Heart left ventricle (tissue), 16 donors: ENCODE measurements at regions not wholly inside any gene's neighbourhood (a gene's known extent, or its start where the extent isn't known, plus 50 kb on each side); places are given as distances from the start of the nearest gene placed in this dataset.

ENCODE experiments used
- ATAC-seq, 4 donors: fragments of 200-7000 bp; cut with Tn5 transposase; one replicate each; pipeline ENCODE4 v1.9.1; 2020 to 2022; ENCODE audit warnings: moderate library complexity in 4 of 4, mild to moderate bottlenecking in 3 of 4, moderate number of reproducible peaks in 1 of 4
- DNase-seq, 5 donors: peaks; one replicate each; pipeline ENCODE4 v3.0.0-alpha.2; 2020
- H3K27ac ChIP-seq, 12 donors: fragments of 200-600 bp; sonication (generic) in 4 of 12; one replicate each; pipeline versions ENCODE4 v1.5.0 to v1.8.0; 2016 to 2022; ENCODE audit warnings: mild to moderate bottlenecking in 2 of 12
- H3K27me3 ChIP-seq, 9 donors: fragments of 200-600 bp; sonication (generic) in 2 of 9; one replicate each; pipeline versions ENCODE4 v1.5.1 to v1.8.0; 2016 to 2022; ENCODE audit warnings: mild to moderate bottlenecking in 3 of 9
- H3K36me3 ChIP-seq, 9 donors: fragments of 200-600 bp; sonication (generic) in 2 of 9; one replicate each; pipeline versions ENCODE4 v1.5.0 to v1.8.0; 2018 to 2022; ENCODE audit warnings: mild to moderate bottlenecking in 2 of 9
- H3K4me1 ChIP-seq, 12 donors: fragments of 200-600 bp; sonication (generic) in 4 of 12; one replicate each; pipeline versions ENCODE4 v1.5.0 to v1.8.0; 2016 to 2022; ENCODE audit warnings: mild to moderate bottlenecking in 3 of 12
- H3K4me3 ChIP-seq, 12 donors: fragments of 200-600 bp; sonication (generic) in 4 of 12; one replicate each; pipeline versions ENCODE4 v1.5.0 to v1.8.0; 2017 to 2022; ENCODE audit warnings: mild to moderate bottlenecking in 9 of 12, moderate library complexity in 4 of 12
- H3K9me3 ChIP-seq, 12 donors: fragments of 200-600 bp; sonication (generic) in 4 of 12; one replicate each; pipeline versions ENCODE4 v1.5.0 to v1.8.0; 2016 to 2022; ENCODE audit warnings: mild to moderate bottlenecking in 1 of 12
- POLR2A ChIP-seq, 2 donors: fragments of 450-650 bp; IDR thresholded peaks; one replicate each; pipeline ENCODE4 v1.6.1; 2017; ENCODE audit warnings: antibody characterized with exemption in 2 of 2, mild to moderate bottlenecking in 2 of 2, moderate library complexity in 2 of 2
- WGBS, 4 donors: extraction: QIAGEN DNeasy Blood & Tissue Kit in 2 of 4; methylation state at CpG; one replicate each; pipeline versions ENCODE4 v1.1.5 to v1.1.7; 2013 to 2018; 5-methylcytosine and 5-hydroxymethylcytosine counted together
- intact Hi-C, 10 donors: fragments of 100-400 bp; cut with DNase I; formaldehyde crosslinking; loops; one replicate each; pipeline versions ENCODE4 v1.11.1 to v1.14.2; 2022
- TF ChIP-seq, protein P1 (sequence below), 12 donors: fragments of 200-600 bp; sonication (generic) in 4 of 12; IDR thresholded peaks; one replicate each; pipeline versions ENCODE4 v1.5.0 to v1.8.0; 2018 to 2022; ENCODE audit warnings: antibody characterized with exemption in 12 of 12, mild to moderate bottlenecking in 5 of 12
- donor health status: ischemic (EF 13 %, LVEDD 7.1; RV severe dilation, severe dysfunction).
- donor health status: healthy with polysubstance abuse.
- donor health status: DM: no; HTN: yes; CAD: no.
- donor health status: DM: no; HTN: no; CAD: no.
- donor health status: ischemic (EF 25% LVEDD 6.9; RV normal size, moderate dysfunction).
- donor health status: ischemic (EF 25% LVEDD 5.7; RV mildly dilated, moderate dysfunction).
- donor health status: healthy.
- donor health status: DM: yes; HTN: yes; CAD: no.
- donor health status: ischemic (EF 35%, LVEDD 5.7; RV mildly dilated, moderate dysfunction).
- donor health status: nonischemic (EF 11% LVEDD 7.7; RV severe dilation, severe dysfunction).
- donor health status: DM: yes; HTN: yes; CAD: no.
- donor health status: PGD.
- donor health status: ischemic (EF 29% LVEDD 5.4; RV normal size, mild dysfunction).
- donor health status: nonischemic (EF 23%, LVEDD 6.1; RV moderate dilation, normal function).

DNA sequence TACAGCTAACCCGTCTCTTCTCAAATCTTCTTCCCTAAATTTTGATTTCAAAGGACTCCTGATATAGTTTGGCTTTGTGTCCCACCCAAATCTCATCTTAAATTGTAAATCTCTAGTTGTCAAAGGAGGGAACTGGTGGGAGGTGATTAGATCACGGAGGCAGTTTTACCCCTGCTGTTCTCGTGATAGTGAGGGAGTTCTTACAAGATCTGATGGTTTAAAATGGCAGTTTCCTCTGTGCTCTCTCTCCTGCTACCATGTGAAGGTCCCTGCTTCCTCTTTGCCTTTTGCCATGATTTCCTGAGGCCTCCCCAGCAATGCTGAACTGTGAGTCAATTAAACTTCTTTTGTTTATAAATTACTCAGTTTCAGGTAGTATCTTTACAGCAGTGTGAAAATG lies 269.3 kb downstream of the POLR1F start:
- Histone ChIP-seq H3K27ac (no peak overlapping the region), H3K36me3 (no peaks in the 10 kb centered on the region), H3K4me3 (no peak overlapping the region), H3K27me3 (no peaks in the 10 kb centered on the region), H3K4me1 (no peaks in the 10 kb centered on the region), H3K9me3 (no peaks in the 10 kb centered on the region)
- intact Hi-C loops, result no loop called here
- 63 to 76% (median 71%) methylated on average over 3 of the region's 3 CpGs for WGBS, 4 donors
- ATAC-seq (no peak), DNase-seq (no peak)
- TF ChIP-seq, protein P1, sequence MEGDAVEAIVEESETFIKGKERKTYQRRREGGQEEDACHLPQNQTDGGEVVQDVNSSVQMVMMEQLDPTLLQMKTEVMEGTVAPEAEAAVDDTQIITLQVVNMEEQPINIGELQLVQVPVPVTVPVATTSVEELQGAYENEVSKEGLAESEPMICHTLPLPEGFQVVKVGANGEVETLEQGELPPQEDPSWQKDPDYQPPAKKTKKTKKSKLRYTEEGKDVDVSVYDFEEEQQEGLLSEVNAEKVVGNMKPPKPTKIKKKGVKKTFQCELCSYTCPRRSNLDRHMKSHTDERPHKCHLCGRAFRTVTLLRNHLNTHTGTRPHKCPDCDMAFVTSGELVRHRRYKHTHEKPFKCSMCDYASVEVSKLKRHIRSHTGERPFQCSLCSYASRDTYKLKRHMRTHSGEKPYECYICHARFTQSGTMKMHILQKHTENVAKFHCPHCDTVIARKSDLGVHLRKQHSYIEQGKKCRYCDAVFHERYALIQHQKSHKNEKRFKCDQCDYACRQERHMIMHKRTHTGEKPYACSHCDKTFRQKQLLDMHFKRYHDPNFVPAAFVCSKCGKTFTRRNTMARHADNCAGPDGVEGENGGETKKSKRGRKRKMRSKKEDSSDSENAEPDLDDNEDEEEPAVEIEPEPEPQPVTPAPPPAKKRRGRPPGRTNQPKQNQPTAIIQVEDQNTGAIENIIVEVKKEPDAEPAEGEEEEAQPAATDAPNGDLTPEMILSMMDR (IDR thresholded peaks at IDR 0.05), result no peak
- TF ChIP-seq POLR2A (IDR thresholded peaks at IDR 0.05), result no peak

- no peaks in the 10 kb centered on the region for H3K4me1 ChIP-seq
- H3K4me3 ChIP-seq, result no peak overlapping the region
- no peak for TF ChIP-seq POLR2A (IDR thresholded peaks at IDR 0.05)
- TF ChIP-seq, protein P1 (IDR thresholded peaks at IDR 0.05), result no peak
- intact Hi-C loops, result no loop called here
- H3K27me3 ChIP-seq, result no peaks in the 10 kb centered on the region
- H3K36me3 ChIP-seq, result no peaks in the 10 kb centered on the region
- H3K27ac ChIP-seq, result no peak overlapping the region
- no peak for DNase-seq
- no peaks in the 10 kb centered on the region for H3K9me3 ChIP-seq
- WGBS, 4 donors, result 71 to 81% (median 76%) methylated on average over 1 of the region's 1 CpG
- no peak for ATAC-seq
Measured at GRCh38 chr7:19437446-19437845, 271.4 kb downstream of the POLR1F start.

DNA sequence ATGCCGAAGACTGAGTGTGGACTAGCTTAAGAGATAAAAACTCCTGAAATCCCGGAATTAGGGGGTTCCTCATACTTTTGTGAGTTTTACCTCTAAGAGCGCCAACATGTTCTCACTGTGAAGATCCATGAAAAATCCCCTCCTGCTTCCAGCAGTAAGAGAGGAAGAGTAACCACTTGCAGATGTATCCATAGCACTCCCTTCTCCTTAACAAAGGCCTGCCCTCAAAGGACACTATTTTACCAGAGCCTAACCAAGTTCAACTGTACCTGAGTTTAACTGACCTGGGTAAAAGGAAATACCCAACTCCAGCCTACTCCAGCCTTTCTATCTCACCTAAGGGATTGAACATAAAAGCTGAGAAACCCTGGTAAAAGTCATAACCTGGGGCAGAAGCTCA lies 280.9 kb downstream of the POLR1F start:
- intact Hi-C loops, result loop anchor here in 1 of 10 donors (10.0 kb wide), 1 partner anchor 57 kb away; no protein-coding TSS in a partner anchor
- WGBS, 4 donors, result 64 to 79% (median 77%) methylated on average over 3 of the region's 3 CpGs

GRCh38 chr7:19421861-19422260 lies 276.6 kb upstream of the FERD3L start:
- Histone ChIP-seq H3K27me3 (no peaks in the 10 kb centered on the region), H3K27ac (no peak overlapping the region), H3K4me1 (no peaks in the 10 kb centered on the region), H3K4me3 (no peak overlapping the region), H3K36me3 (no peaks in the 10 kb centered on the region), H3K9me3 (no peaks in the 10 kb centered on the region)
- 79 to 86% (median 83%) methylated on average over 1 of the region's 1 CpG for WGBS, 4 donors
- DNase-seq (no peak), ATAC-seq (no peak)
- intact Hi-C loops, result loop anchor here in 1 of 10 donors (10.0 kb wide), 1 partner anchor 63 kb away; no protein-coding TSS in a partner anchor
- TF ChIP-seq, protein P1 (IDR thresholded peaks at IDR 0.05), result no peak
- TF ChIP-seq POLR2A (IDR thresholded peaks at IDR 0.05), result no peak

More for the DNA sequence above, 280.9 kb downstream of the POLR1F start:
- TF ChIP-seq, protein P1 (IDR thresholded peaks at IDR 0.05), result no peak
- TF ChIP-seq POLR2A (IDR thresholded peaks at IDR 0.05), result no peak
- Histone ChIP-seq H3K27me3 (no peaks in the 10 kb centered on the region), H3K9me3 (no peaks in the 10 kb centered on the region), H3K27ac (no peak overlapping the region), H3K4me1 (no peaks in the 10 kb centered on the region), H3K4me3 (no peak overlapping the region), H3K36me3 (no peaks in the 10 kb centered on the region)
- ATAC-seq (no peak), DNase-seq (no peak)
